Ascending aorta (tissue), 2 donors: ENCODE measurements at regions not wholly inside any gene's neighbourhood (a gene's known extent, or its start where the extent isn't known, plus 50 kb on each side); places are given as distances from the start of the nearest gene placed in this dataset.

Source experiments
- DNase-seq, 2 donors: peaks; one replicate each; pipeline ENCODE4 v3.0.0-alpha.2; 2019; ENCODE audit warnings: low spot score in 2 of 2
- H3K27ac ChIP-seq, 2 donors: fragments of 200-600 bp; sonication (generic); one replicate each; pipeline ENCODE4 v1.5.1; 2016 to 2017; ENCODE audit warnings: mild to moderate bottlenecking in 1 of 2
- H3K27me3 ChIP-seq: fragments of 200-600 bp; sonication (generic); one replicate; pipeline ENCODE4 v1.5.1; 2017
- H3K36me3 ChIP-seq, 2 donors: fragments of 200-600 bp; sonication (generic); one replicate each; pipeline ENCODE4 v1.5.1; 2016
- H3K4me1 ChIP-seq, 2 donors: fragments of 200-600 bp; sonication (generic); one replicate each; pipeline ENCODE4 v1.5.1; 2016 to 2017; ENCODE audit warnings: mild to moderate bottlenecking in 1 of 2
- H3K4me3 ChIP-seq, 2 donors: fragments of 200-600 bp; sonication (generic); one replicate each; pipeline ENCODE4 v1.5.1; 2016 to 2017; ENCODE audit warnings: mild to moderate bottlenecking in 1 of 2
- H3K9me3 ChIP-seq, 2 donors: fragments of 200-600 bp; sonication (generic); one replicate each; pipeline ENCODE4 v1.5.1; 2016
- CTCF ChIP-seq, 3 experiments: fragments of 200-600 bp in 2 of 3; fragments of 450-650 bp in 1 of 3; sonication (generic) in 2 of 3; IDR thresholded peaks; one replicate each; pipeline ENCODE4 v1.5.1; 2016 to 2019; ENCODE audit warnings: antibody characterized with exemption in 3 of 3, mild to moderate bottlenecking in 1 of 3, moderate library complexity in 1 of 3
- intact Hi-C: fragments of 100-400 bp; cut with DNase I; formaldehyde crosslinking; loops from one replicate; pipeline ENCODE4 v1.15.1; 2023

- Histone ChIP-seq H3K9me3 (no peaks in the 10 kb centered on the region), H3K27me3 (no peaks in the 10 kb centered on the region), H3K4me3 (no peak overlapping the region), H3K4me1 (no peaks in the 10 kb centered on the region), H3K36me3 (no peaks in the 10 kb centered on the region), H3K27ac (no peak overlapping the region)
- intact Hi-C loops: no loop called here
- DNase-seq: no peak
- no peak for TF ChIP-seq CTCF (IDR thresholded peaks at IDR 0.05)
Measured at GRCh38 chr5:68805444-68805843, 288.4 kb upstream of the SLC30A5 start.

- no peak overlapping the region for H3K4me3 ChIP-seq
- H3K9me3 ChIP-seq: no peaks in the 10 kb centered on the region
- H3K4me1 ChIP-seq: no peaks in the 10 kb centered on the region
- no peak for DNase-seq
- H3K27me3 ChIP-seq: no peaks in the 10 kb centered on the region
- no peaks in the 10 kb centered on the region for H3K36me3 ChIP-seq
- no peak overlapping the region for H3K27ac ChIP-seq
- intact Hi-C loops: no loop called here
- no peak for TF ChIP-seq CTCF (IDR thresholded peaks at IDR 0.05)
Measured at GRCh38 chr5:68817632-68818031, 276.2 kb upstream of the SLC30A5 start.

GRCh38 chr5:68818057-68818695 is 275.6 kb upstream of the SLC30A5 start:
- H3K4me1 ChIP-seq: no peaks in the 10 kb centered on the region
- TF ChIP-seq CTCF (IDR thresholded peaks at IDR 0.05): no peak
- H3K36me3 ChIP-seq: no peaks in the 10 kb centered on the region
- no peak overlapping the region for H3K4me3 ChIP-seq
- no peak overlapping the region for H3K27ac ChIP-seq
- H3K9me3 ChIP-seq: no peaks in the 10 kb centered on the region
- no peaks in the 10 kb centered on the region for H3K27me3 ChIP-seq
- intact Hi-C loops: no loop called here
- no peak for DNase-seq

- intact Hi-C loops: no loop called here
- H3K9me3 ChIP-seq: no peaks in the 10 kb centered on the region
- no peaks in the 10 kb centered on the region for H3K36me3 ChIP-seq
- H3K27me3 ChIP-seq: no peaks in the 10 kb centered on the region
- DNase-seq: no peak
- no peak overlapping the region for H3K4me3 ChIP-seq
- H3K4me1 ChIP-seq: no peaks in the 10 kb centered on the region
- no peak overlapping the region for H3K27ac ChIP-seq
- no peak for TF ChIP-seq CTCF (IDR thresholded peaks at IDR 0.05)
Measured at GRCh38 chr5:68818870-68819269, 274.9 kb upstream of the SLC30A5 start.

GRCh38 chr5:68821056-68821455 is 272.8 kb upstream of the SLC30A5 start:
- Histone ChIP-seq H3K4me3 (no peak overlapping the region), H3K4me1 (no peaks in the 10 kb centered on the region), H3K36me3 (no peaks in the 10 kb centered on the region), H3K27me3 (no peaks in the 10 kb centered on the region), H3K9me3 (no peaks in the 10 kb centered on the region), H3K27ac (no peak overlapping the region)
- intact Hi-C loops: no loop called here
- TF ChIP-seq CTCF (IDR thresholded peaks at IDR 0.05): no peak
- DNase-seq: no peak

- DNase-seq: no peak
Measured at GRCh38 chr5:68822796-68823195, 271.0 kb upstream of the SLC30A5 start.

More at GRCh38 chr5:68822796-68823195, 271.0 kb upstream of the SLC30A5 start:
- Histone ChIP-seq H3K27ac (no peak overlapping the region), H3K36me3 (no peaks in the 10 kb centered on the region), H3K4me3 (no peak overlapping the region), H3K9me3 (no peaks in the 10 kb centered on the region), H3K4me1 (no peaks in the 10 kb centered on the region), H3K27me3 (no peaks in the 10 kb centered on the region)
- intact Hi-C loops: no loop called here
- TF ChIP-seq CTCF (IDR thresholded peaks at IDR 0.05): no peak
